ENCODE measurements at regions not wholly inside any gene's neighbourhood (a gene's known extent, or its start where the extent isn't known, plus 50 kb on each side); places are given as distances from the start of the nearest gene placed in this dataset.

DNA sequence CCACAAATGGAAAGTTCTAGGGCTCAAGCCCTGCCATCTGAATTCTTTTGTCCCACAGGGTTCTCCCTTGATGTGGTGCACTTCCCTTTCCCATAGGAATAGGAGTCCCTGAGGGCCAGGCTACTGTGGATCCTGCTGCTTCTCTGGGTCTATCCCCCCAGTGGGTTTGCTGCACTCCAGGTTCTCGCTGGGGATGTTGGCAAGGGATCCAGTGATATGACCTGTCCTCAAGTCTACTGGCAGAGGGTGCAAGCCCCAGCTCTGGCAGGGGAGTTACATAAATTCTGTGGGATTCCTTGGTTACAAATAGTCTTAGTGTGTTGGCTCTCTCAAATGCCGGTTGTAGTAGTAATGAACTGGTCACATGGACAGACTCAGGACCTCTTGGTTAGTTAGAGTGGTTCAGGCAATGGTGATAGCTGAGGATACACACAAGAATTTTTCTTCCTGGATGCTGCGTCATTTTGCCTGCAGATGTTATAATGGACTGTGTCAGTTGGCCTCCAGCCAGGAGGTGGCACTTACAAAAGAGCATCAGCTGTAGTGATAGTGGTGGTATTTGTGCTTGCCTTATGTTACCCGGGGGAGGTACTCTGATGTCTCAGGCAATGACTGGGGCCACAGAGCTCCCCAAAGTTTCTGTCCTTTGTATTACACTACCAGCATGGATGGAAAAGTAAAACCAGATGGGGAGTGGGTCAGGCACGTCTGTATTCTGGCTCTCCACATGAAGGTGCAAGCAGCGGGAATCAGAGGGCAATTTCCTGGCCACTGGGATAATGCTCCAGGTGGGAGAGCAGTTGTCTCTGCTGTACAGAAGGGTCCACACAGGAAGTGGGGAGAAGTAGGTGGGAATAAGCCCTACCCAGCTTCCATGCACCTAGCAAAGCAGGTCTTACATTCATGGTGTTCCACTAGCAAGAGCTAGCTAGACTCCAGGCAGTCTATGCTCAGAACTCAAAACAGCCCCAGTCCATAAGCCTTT is 267.9 kb downstream of the SOX11 start:
- H3K4me3 ChIP-seq (ENCODE audit: low read depth, low read length): no peak overlapping the region
- no peak for DNase-seq (ENCODE audit: low read depth)
- TF ChIP-seq, protein P1, sequence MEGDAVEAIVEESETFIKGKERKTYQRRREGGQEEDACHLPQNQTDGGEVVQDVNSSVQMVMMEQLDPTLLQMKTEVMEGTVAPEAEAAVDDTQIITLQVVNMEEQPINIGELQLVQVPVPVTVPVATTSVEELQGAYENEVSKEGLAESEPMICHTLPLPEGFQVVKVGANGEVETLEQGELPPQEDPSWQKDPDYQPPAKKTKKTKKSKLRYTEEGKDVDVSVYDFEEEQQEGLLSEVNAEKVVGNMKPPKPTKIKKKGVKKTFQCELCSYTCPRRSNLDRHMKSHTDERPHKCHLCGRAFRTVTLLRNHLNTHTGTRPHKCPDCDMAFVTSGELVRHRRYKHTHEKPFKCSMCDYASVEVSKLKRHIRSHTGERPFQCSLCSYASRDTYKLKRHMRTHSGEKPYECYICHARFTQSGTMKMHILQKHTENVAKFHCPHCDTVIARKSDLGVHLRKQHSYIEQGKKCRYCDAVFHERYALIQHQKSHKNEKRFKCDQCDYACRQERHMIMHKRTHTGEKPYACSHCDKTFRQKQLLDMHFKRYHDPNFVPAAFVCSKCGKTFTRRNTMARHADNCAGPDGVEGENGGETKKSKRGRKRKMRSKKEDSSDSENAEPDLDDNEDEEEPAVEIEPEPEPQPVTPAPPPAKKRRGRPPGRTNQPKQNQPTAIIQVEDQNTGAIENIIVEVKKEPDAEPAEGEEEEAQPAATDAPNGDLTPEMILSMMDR (IDR thresholded peaks at IDR 0.05; ENCODE audit: low read depth, low read length, missing control alignments): no peak

DNA sequence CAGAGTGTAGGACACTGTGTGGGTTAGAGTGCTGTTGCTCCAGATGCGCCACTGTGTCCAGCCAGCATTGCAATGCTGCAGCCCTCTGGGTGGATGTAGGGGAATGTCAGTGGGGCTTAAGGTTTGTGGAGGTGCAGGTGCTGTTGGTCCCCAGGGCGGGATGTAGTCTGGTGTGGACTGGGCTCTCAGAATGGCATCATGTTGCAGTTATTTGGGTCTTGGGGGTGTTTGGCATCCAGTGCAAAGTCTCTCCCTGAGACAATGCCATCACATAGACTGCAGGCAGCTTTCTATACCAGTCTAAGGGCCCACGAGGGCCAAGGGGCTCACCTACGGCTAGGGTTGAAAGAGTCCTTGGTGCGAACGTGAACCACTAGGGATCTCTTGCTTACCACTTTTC is 275.3 kb downstream of the SOX11 start:
- DNase-seq (ENCODE audit: low read depth): no peak
- TF ChIP-seq, protein P1 (IDR thresholded peaks at IDR 0.05; ENCODE audit: low read depth, low read length, missing control alignments): no peak
- no peak overlapping the region for H3K4me3 ChIP-seq (ENCODE audit: low read depth, low read length)

DNA sequence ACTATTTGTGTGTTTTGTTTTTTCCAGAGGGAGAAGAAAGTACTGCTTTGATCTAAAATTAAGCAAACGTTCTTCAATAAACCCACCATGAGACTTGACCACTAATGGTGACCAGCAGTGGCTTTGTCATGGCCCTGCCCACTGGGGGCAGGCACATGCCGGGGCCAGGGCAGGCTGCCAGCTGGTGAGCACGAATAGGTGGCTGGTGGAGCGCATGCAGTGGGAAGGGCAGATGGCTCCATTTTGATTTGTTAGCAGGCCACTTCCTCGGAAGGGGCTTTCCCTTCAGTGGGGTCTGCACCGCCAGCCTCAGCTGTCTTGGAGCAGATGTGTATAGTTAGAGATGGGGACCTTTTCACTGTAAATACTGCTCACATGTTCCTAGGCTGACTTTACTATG is 277.1 kb downstream of the SOX11 start:
- DNase-seq (ENCODE audit: low read depth): no peak
- no peak overlapping the region for H3K4me3 ChIP-seq (ENCODE audit: low read depth, low read length)
- TF ChIP-seq, protein P1 (IDR thresholded peaks at IDR 0.05; ENCODE audit: low read depth, low read length, missing control alignments): no peak

DNA sequence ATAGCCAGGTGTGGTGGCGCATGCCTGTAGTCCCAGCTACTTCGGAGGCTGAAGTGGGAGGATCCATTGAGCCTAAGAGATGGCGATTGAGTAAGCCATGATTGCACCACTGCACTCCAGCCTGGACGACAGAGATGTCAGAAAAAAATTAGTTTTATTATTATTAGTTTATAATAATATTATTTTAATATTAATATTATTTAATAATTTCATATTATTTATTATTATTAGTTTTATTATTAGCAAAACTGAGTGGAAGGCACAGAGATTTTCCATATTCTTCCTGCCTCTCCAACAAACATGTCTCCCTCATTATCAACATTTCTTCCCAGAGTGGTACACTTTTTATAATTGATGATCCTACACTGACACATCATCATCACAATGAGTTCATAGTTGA is 278.2 kb downstream of the SOX11 start:
- H3K4me3 ChIP-seq (ENCODE audit: low read depth, low read length): no peak overlapping the region
- TF ChIP-seq, protein P1 (IDR thresholded peaks at IDR 0.05; ENCODE audit: low read depth, low read length, missing control alignments): no peak
- DNase-seq (ENCODE audit: low read depth): no peak

DNA sequence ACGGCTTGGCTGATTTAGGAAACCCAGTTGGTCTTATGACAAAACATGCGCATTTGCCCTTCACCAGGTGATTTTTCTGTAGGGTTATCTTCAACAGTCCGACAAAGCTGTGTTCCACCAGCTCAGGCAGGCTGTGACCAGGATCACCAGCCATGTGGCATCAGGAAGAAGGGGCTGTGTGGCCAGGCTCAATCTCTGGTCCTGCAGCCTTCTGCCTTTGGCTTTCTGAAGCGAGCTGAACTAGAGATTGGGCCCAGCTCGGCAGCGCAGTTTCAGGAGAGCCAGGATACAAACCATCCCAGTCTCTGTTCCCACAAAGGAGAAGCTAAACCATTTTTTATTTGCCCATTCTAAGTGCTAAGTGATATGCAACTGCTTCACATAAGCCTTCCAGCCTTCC is 282.3 kb downstream of the SOX11 start:
- no peak for DNase-seq (ENCODE audit: low read depth)
- H3K4me3 ChIP-seq (ENCODE audit: low read depth, low read length): no peak overlapping the region
- TF ChIP-seq, protein P1 (IDR thresholded peaks at IDR 0.05; ENCODE audit: low read depth, low read length, missing control alignments): no peak

DNA sequence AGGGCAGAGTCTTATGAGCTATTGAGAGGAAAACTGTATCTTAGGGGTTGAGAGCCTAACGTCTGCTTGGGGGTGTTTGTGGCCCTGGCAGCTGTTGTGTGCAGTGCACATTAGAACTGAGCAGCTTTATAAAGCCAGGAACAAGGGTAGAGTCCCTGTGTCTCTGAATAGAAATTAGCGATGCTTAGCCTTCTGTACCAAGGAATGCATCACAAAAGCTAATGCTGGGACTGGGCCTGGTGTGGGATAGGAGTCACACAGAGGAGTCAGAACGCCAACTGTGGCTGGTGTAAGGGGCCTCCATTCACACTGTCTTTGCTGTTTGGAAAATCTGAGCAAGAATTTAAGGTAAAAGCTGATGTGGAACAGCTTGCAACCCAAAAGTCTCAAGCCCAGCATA is 283.2 kb downstream of the SOX11 start:
- TF ChIP-seq, protein P1 (IDR thresholded peaks at IDR 0.05; ENCODE audit: low read depth, low read length, missing control alignments): no peak
- no peak overlapping the region for H3K4me3 ChIP-seq (ENCODE audit: low read depth, low read length)
- DNase-seq (ENCODE audit: low read depth): no peak

Data from GM12864 (cell line).